Kidney tubule cell (primary cell): ENCODE measurements at regions not wholly inside any gene's neighbourhood (a gene's known extent, or its start where the extent isn't known, plus 50 kb on each side); places are given as distances from the start of the nearest gene placed in this dataset.

ENCODE experiments used
- DNase-seq: peaks from one replicate; pipeline ENCODE4 v3.0.0-alpha.2; 2018; ENCODE audit warnings: low spot score

DNA sequence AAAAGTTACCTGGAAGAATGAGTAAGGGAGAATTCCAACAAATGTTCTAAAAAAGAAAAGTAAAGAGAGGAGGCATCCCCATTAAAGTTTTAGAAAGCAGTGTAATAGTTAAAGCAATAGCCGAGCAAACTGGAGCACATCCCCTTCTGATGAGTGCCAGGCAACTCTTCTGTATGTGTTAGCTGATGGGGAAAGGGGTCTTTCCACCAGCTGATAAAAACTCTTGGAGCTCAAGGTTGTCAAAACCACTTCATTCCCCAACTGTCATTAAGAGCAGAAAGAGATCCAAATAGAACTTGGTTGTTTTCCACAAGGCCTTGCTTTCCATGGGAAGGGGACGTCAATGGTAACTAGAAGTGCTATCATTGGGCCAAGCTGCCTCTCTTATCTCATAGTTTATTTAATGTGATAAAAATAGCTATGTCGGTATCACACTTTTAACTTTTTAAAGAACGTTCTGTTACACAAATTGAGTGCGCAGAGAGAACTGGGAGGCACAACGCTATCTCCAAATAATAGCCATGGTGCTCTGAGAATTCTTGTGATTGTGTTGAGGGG lies 116.9 kb downstream of the POLR2M start:
- no peak for DNase-seq

- no peak for DNase-seq
These were observed 117.7 kb downstream of the POLR2M start for GRCh38 chr15:57824186-57824585.

DNA sequence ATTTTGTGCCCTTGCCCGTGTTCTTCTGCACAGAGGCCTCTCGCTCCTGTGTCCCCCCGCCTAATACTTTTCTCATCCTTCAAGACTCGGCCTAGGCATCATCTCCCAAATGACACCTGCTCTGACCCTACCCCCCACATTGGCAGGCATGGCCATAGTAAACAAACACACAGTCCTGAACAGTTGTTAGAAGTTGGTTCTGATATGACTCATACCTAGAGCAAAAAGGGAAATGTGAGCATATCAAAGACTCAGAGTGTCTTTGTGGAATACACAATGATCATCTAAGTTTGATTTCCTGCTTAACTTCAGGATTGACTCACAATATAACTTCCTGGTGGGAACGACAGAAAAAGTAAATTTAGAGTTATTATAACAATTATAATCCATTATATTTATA lies 120.5 kb downstream of the POLR2M start:
- DNase-seq, result no peak

DNA sequence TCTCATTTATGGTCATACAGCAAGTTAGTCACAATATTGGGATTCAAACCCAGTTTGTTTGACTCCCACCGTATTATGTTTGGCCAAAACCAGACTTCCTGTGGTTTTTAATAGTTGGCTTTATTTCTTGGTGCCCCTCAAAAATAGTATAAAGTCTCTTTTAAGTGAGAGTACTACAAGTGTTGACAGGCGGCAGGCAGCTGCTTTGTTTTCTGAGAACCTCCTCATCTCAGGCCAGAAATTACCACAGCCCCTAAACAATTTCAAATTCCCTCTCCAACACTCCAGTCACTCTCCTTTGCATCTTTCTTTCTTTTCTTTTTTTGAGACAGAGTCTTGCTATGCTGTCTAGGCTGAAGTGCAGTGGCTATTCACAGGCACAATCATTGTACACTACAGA lies 121.5 kb downstream of the POLR2M start:
- no peak for DNase-seq

- no peak for DNase-seq
These were observed 125.7 kb downstream of the POLR2M start for GRCh38 chr15:57832183-57832582.

- DNase-seq, result no peak
These were observed 128.6 kb downstream of the POLR2M start for GRCh38 chr15:57835119-57835518.

GRCh38 chr15:57849317-57849716 lies 142.8 kb downstream of the POLR2M start:
- DNase-seq, result peak; percentile 17

DNA sequence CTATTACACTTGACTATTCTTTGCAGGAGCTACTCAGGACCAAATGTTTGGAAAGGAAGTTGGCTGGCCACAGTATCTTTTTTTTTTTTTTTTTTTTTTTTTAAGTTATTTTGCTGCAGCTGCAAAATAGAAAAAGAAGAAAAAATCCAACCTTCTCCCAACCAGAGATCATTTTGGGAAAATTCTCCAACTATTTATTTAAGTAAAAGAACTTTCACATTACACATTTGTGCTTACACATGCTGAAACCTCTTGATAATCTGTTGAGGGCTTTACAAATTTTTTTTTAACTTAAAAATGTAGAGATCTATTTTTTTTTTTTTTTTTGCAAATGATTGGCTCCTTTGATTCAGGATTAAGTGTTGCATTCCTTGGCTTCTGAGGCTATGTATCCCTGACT lies 148.0 kb downstream of the POLR2M start:
- no peak for DNase-seq

GRCh38 chr15:57857871-57858270 lies 151.4 kb downstream of the POLR2M start:
- no peak for DNase-seq

GRCh38 chr15:57859130-57859685 lies 152.7 kb downstream of the POLR2M start:
- no peak for DNase-seq

GRCh38 chr15:57861034-57861638 lies 154.6 kb downstream of the POLR2M start:
- DNase-seq, result peak; percentile 65

- peak; percentile 70 for DNase-seq
These were observed 155.5 kb downstream of the POLR2M start for GRCh38 chr15:57861815-57862586.

GRCh38 chr15:57862761-57863160 lies 156.2 kb downstream of the POLR2M start:
- no peak for DNase-seq

DNA sequence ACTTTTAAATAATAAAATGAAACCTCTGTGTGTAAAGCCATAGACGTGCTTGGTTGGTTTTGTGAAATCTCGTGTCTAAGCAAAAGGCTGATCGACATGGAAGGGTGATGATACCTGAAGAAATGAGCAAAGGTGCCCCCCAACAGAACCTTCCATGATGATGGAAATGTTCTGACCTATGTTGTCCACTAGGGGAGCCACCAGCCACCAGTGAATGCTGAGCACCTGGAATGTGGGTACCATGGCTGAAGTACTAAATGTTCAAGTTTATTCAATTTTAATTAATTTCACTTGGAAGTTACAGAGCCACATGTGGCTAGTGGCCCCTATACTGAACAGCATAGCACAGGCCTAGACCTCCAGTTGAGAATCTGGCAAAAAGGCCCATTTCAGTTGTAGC lies 158.8 kb downstream of the POLR2M start:
- no peak for DNase-seq

- peak; percentile 61 for DNase-seq
These were observed 159.7 kb downstream of the POLR2M start for GRCh38 chr15:57866149-57866736.

DNA sequence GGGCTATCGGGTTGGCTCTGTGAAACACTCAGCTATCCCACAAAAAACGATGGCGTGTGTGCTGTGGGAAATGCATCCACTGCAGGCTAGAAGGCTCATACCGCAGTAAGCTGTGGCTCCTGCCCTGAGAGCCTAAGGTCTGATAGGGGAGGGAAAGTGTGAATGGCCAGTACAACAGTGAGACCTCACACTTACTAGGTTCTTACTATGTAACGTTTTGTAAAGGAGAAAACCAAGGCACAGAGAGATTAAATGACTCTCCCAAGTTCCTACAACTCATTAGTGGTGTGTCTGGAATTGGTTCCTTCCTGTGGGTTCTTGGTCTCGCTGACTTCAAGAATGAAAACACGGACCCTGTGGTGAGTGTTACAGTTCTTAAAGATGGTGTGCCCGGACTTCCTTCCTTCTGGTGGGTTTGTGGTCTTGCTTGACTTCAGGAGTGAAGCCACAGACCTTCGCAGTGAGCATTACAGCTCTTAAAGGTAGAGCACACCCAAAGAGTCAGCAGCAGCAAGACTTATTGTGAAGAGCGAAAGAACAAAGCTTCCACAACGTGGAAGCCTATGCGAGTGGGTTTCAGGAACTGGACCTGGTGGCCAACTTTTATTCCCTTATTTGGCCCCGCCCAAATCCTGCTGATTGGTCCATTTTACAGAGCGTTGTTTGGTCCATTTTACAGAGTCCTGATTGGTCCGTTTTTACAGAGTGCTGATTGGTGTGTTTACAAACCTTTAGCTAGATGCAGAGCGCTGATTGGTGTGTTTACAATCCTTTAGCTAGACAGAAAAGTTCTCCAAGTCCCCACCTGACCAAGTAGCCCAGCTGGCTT lies 161.7 kb downstream of the POLR2M start:
- DNase-seq, result no peak

GRCh38 chr15:57870667-57871066 lies 164.2 kb downstream of the POLR2M start:
- no peak for DNase-seq

DNA sequence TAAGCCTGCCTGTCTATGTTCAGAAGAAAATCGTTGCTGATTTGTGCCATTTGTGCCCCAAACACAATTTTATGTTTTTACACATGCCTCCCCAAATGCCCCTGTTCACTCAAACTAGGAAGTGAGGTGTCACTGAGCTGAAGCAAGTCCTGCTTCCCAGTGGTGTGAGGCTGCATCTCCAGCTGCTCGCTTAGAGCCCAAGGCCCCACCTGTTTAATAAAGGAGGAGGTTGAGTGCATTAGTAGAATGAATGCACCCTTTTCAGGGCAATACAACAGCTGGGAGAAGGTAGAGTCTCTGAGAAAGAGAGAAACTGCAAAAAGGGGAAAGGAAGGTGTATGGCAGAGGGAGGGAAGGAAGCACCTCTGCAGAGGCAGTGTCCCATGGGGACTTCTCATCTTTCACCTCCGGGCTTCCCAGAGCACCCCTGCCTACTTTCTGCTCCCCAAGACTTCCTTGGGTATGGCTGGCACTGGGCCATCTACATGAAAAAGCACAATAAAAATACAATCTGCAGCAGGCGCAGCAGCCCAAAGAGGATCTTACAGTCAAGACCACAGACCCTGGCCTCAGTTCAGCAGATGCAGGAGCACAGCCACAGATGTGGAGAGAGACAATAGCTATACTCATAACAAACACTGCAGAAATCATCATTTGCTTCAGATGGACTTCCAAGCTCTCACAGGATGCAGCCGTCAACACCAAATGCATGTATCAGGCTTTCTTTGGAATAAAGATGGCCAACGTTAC lies 165.9 kb downstream of the POLR2M start:
- no peak for DNase-seq

DNA sequence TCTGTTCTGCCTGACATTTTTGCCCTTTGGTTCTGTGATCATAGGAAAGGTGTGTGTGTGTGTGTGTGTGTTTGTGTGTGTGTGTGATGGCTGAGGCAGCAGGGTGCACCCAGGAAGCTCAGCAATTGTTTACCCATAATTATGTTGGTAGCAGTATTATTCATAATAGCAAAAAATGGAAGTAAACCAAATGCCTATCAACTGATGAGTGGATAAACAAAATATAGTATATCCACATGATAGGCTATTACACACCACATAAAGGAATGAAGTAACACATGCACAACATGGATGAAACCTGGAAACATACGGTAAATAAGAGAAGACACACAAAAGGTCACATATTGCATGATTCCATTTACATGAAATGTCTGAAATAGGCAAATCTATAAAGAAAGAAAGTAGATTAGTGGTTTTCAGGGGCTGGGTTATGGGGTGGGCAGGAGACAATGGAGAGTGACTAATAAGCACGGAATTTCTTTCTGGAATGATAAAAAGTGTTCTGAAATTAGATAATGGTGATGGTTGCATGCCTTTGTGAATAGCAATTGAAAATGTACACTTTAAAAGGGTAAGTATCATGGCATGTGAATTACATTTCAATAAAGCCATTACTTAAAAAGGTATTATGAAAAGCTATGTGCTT lies 167.2 kb downstream of the POLR2M start:
- peak; percentile 53 for DNase-seq

DNA sequence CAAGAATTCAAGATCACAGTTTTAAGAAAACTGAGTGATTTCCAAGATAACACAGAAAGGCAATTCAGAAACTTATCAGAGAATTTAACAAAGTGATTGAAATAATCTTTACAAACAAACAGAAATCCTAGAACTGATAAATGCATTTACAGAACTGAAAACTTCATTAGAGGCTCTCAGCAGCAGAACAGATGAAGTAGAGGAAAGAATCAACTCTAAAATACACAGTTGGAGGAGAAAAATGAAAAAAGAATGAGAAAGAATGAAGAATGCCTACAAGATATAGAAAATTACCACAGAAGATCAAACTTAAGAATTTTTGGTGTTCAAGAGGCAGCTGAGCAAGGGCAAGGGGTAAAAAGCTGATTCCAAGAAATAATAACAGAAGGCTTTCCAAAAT lies 168.8 kb downstream of the POLR2M start:
- no peak for DNase-seq

GRCh38 chr15:57878573-57878972 lies 172.1 kb downstream of the POLR2M start:
- peak; percentile 63 for DNase-seq
